Trophoblast cell (in vitro differentiated cells and primary cell): ENCODE measurements at regions not wholly inside any gene's neighbourhood (a gene's known extent, or its start where the extent isn't known, plus 50 kb on each side); places are given as distances from the start of the nearest gene placed in this dataset.
A peak's percentile ranks its signal among the peaks of the same experiment; 100 is the strongest.

Experiments used
- DNase-seq, 2 donors: peaks; one replicate each; pipeline ENCODE4 v3.0.0-alpha.2; 2016
- H2AFZ ChIP-seq: 2 replicates; pipeline ENCODE4 v1.6.1; 2013; ENCODE audit warnings: low read length, moderate library complexity, mild to moderate bottlenecking; ENCODE audit not compliant: insufficient read depth, poor library complexity
- H2AK5ac ChIP-seq: 2 replicates; pipeline ENCODE4 v1.6.1; 2013; ENCODE audit warnings: mild to moderate bottlenecking, low read length
- H2BK120ac ChIP-seq: 2 replicates; pipeline ENCODE4 v1.6.1; 2013; ENCODE audit warnings: low read length, mild to moderate bottlenecking, moderate library complexity; ENCODE audit not compliant: insufficient read depth, poor library complexity
- H2BK12ac ChIP-seq: 2 replicates; pipeline ENCODE4 v1.6.1; 2013; ENCODE audit warnings: mild to moderate bottlenecking, low read length, moderate library complexity
- H2BK5ac ChIP-seq: 2 replicates; pipeline ENCODE4 v1.6.1; 2013; ENCODE audit warnings: low read length, low read depth, moderate library complexity, mild to moderate bottlenecking; ENCODE audit not compliant: poor library complexity
- H3K14ac ChIP-seq: 2 replicates; pipeline ENCODE4 v1.6.1; 2013; ENCODE audit warnings: mild to moderate bottlenecking, low read length
- H3K18ac ChIP-seq: 2 replicates; pipeline ENCODE4 v1.6.1; 2013; ENCODE audit warnings: mild to moderate bottlenecking, low read length
- H3K23ac ChIP-seq: 2 replicates; pipeline ENCODE4 v1.6.1; 2013; ENCODE audit warnings: low read length
- H3K27ac ChIP-seq: 2 replicates; pipeline ENCODE4 v1.5.1; 2013; ENCODE audit warnings: low read depth, mild to moderate bottlenecking, inconsistent platforms, low read length, moderate library complexity
- H3K27me3 ChIP-seq: 2 replicates; pipeline ENCODE4 v1.6.1; 2013; ENCODE audit warnings: inconsistent platforms, mild to moderate bottlenecking, low read length, moderate library complexity; ENCODE audit not compliant: insufficient read depth
- H3K36me3 ChIP-seq, 2 experiments: 1 replicate in 1 of 2; 2 replicates in 1 of 2; pipeline ENCODE4 v1.6.1; 2013; ENCODE audit warnings: low read length in 2 of 2, mild to moderate bottlenecking in 2 of 2, moderate library complexity in 1 of 2; ENCODE audit not compliant: insufficient read depth in 2 of 2, control insufficient read depth in 1 of 2
- H3K4ac ChIP-seq: 2 replicates; pipeline ENCODE4 v1.6.1; 2013; ENCODE audit warnings: low read depth, mild to moderate bottlenecking, low read length, moderate library complexity
- H3K4me1 ChIP-seq, 2 experiments: 1 replicate in 1 of 2; 2 replicates in 1 of 2; pipeline ENCODE4 v1.6.1; 2013; ENCODE audit warnings: low read length in 2 of 2, mild to moderate bottlenecking in 2 of 2, moderate library complexity in 1 of 2; ENCODE audit not compliant: insufficient read depth in 2 of 2, control insufficient read depth in 1 of 2
- H3K4me2 ChIP-seq: 2 replicates; pipeline ENCODE4 v1.6.1; 2013; ENCODE audit warnings: inconsistent platforms, mild to moderate bottlenecking, low read length, moderate library complexity
- H3K4me3 ChIP-seq: 2 replicates; pipeline ENCODE4 v1.5.1; 2013; ENCODE audit warnings: mild to moderate bottlenecking, low read depth, low read length, inconsistent platforms
- H3K79me1 ChIP-seq: one replicate; pipeline ENCODE4 v1.6.1; 2013; ENCODE audit warnings: low read length
- H3K79me2 ChIP-seq: 2 replicates; pipeline ENCODE4 v1.6.1; 2013; ENCODE audit warnings: low read length, mild to moderate bottlenecking; ENCODE audit not compliant: control insufficient read depth, insufficient read depth, poor library complexity
- H3K9ac ChIP-seq: 2 replicates; pipeline ENCODE4 v1.6.1; 2013; ENCODE audit warnings: mild to moderate bottlenecking, low read length
- H3K9me3 ChIP-seq: 2 replicates; pipeline ENCODE4 v1.6.1; 2013; ENCODE audit warnings: low read depth, mild to moderate bottlenecking, control low read depth, inconsistent platforms, low read length; ENCODE audit not compliant: insufficient read depth
- H4K12ac ChIP-seq: 2 replicates; pipeline ENCODE4 v1.6.1; 2013; ENCODE audit warnings: low read depth, mild to moderate bottlenecking, low read length, moderate library complexity
- H4K8ac ChIP-seq: 2 replicates; pipeline ENCODE4 v1.6.1; 2013; ENCODE audit warnings: low read depth, mild to moderate bottlenecking, low read length, moderate library complexity
- H4K91ac ChIP-seq: one replicate; pipeline ENCODE4 v1.6.1; 2013; ENCODE audit warnings: low read depth, mild to moderate bottlenecking, low read length, moderate library complexity
- WGBS: extraction: QIAGEN DNeasy Blood & Tissue Kit; methylation state at CpG from one replicate; pipeline ENCODE4 v1.1.7; 2013; ENCODE audit warnings: missing lambda C conversion rate; ENCODE audit not compliant: insufficient read length, insufficient coverage; ENCODE audit errors: extremely low coverage; 5-methylcytosine and 5-hydroxymethylcytosine counted together

- Histone ChIP-seq H3K14ac (no peak overlapping the region), H3K23ac (no peak overlapping the region), H3K9me3 (peaks cover 92% of the 10 kb centered on the region), H4K91ac (no peak overlapping the region), H3K27me3 (no peaks in the 10 kb centered on the region), H3K4me2 (no peak overlapping the region), H2BK120ac (no peak overlapping the region), H2BK5ac (no peak overlapping the region), H4K8ac (no peak overlapping the region), H3K18ac (no peak overlapping the region), H3K27ac (no peak overlapping the region), H2AK5ac (no peak overlapping the region), H3K4me1 (no peaks in the 10 kb centered on the region), H3K9ac (no peak overlapping the region), H4K12ac (no peak overlapping the region), H2BK12ac (no peak overlapping the region), H3K79me2 (no peaks in the 10 kb centered on the region), H3K4ac (no peak overlapping the region), H3K4me3 (no peak overlapping the region), H3K79me1 (no peaks in the 10 kb centered on the region), H2AFZ (no peak overlapping the region), H3K36me3 (no peaks in the 10 kb centered on the region)
- no peak for DNase-seq
- WGBS: no CpG with 5 or more reads among the region's 7 CpGs
Observed at GRCh38 chr15:25188551-25189101, 233.8 kb downstream of the SNRPN start.

GRCh38 chr15:25189551-25189950, 234.8 kb downstream of the SNRPN start:
- no peak overlapping the region for H3K4ac ChIP-seq
- H3K9ac ChIP-seq: no peak overlapping the region
- H3K36me3 ChIP-seq: no peaks in the 10 kb centered on the region
- H4K91ac ChIP-seq: no peak overlapping the region
- no CpG with 5 or more reads among the region's 11 CpGs for WGBS
- no peak overlapping the region for H3K18ac ChIP-seq
- H3K4me1 ChIP-seq: no peaks in the 10 kb centered on the region
- no peaks in the 10 kb centered on the region for H3K27me3 ChIP-seq
- H3K79me2 ChIP-seq: no peaks in the 10 kb centered on the region
- no peak overlapping the region for H3K4me3 ChIP-seq
- H3K23ac ChIP-seq: no peak overlapping the region
- no peak overlapping the region for H3K14ac ChIP-seq
- no peak overlapping the region for H2AK5ac ChIP-seq
- H2BK12ac ChIP-seq: no peak overlapping the region
- H2BK120ac ChIP-seq: no peak overlapping the region
- DNase-seq: no peak
- H4K12ac ChIP-seq: no peak overlapping the region
- no peak overlapping the region for H2AFZ ChIP-seq
- peaks cover 93% of the 10 kb centered on the region for H3K9me3 ChIP-seq
- H2BK5ac ChIP-seq: no peak overlapping the region
- H3K79me1 ChIP-seq: no peaks in the 10 kb centered on the region
- no peak overlapping the region for H4K8ac ChIP-seq
- H3K27ac ChIP-seq: no peak overlapping the region
- no peak overlapping the region for H3K4me2 ChIP-seq

- Histone ChIP-seq H3K79me1 (no peaks in the 10 kb centered on the region), H3K4me1 (no peaks in the 10 kb centered on the region), H2AK5ac (no peak overlapping the region), H3K79me2 (no peaks in the 10 kb centered on the region), H4K12ac (no peak overlapping the region), H4K91ac (no peak overlapping the region), H3K4me2 (no peak overlapping the region), H3K23ac (no peak overlapping the region), H3K14ac (no peak overlapping the region), H3K9ac (no peak overlapping the region), H3K18ac (no peak overlapping the region), H3K27me3 (no peaks in the 10 kb centered on the region), H2BK5ac (no peak overlapping the region), H2AFZ (no peak overlapping the region), H3K4ac (no peak overlapping the region), H3K9me3 (peaks cover 90% of the 10 kb centered on the region), H3K27ac (no peak overlapping the region), H2BK120ac (no peak overlapping the region), H3K4me3 (peak overlapping the region; percentile 27), H3K36me3 (no peaks in the 10 kb centered on the region), H4K8ac (no peak overlapping the region), H2BK12ac (no peak overlapping the region)
- no CpG with 5 or more reads among the region's 11 CpGs for WGBS
- DNase-seq: no peak
Observed at GRCh38 chr15:25192651-25193050, 237.9 kb downstream of the SNRPN start.

GRCh38 chr15:25207369-25207768, 231.5 kb downstream of the UBE3A start:
- Histone ChIP-seq H2BK120ac (no peak overlapping the region), H3K14ac (no peak overlapping the region), H2BK12ac (no peak overlapping the region), H3K9me3 (peaks cover 90% of the 10 kb centered on the region), H3K23ac (no peak overlapping the region), H3K18ac (no peak overlapping the region), H3K4ac (no peak overlapping the region), H3K36me3 (no peaks in the 10 kb centered on the region), H4K12ac (no peak overlapping the region), H3K4me2 (no peak overlapping the region), H3K79me2 (no peaks in the 10 kb centered on the region), H2AFZ (no peak overlapping the region), H4K91ac (no peak overlapping the region), H3K79me1 (no peaks in the 10 kb centered on the region), H4K8ac (no peak overlapping the region), H3K27me3 (no peaks in the 10 kb centered on the region), H3K4me1 (no peaks in the 10 kb centered on the region), H3K9ac (no peak overlapping the region), H2BK5ac (no peak overlapping the region), H2AK5ac (no peak overlapping the region), H3K27ac (no peak overlapping the region), H3K4me3 (no peak overlapping the region)
- DNase-seq: no peak
- WGBS: no CpG with 5 or more reads among the region's 5 CpGs
